ENCODE measurements at regions not wholly inside any gene's neighbourhood (a gene's known extent, or its start where the extent isn't known, plus 50 kb on each side); places are given as distances from the start of the nearest gene placed in this dataset.

DNA sequence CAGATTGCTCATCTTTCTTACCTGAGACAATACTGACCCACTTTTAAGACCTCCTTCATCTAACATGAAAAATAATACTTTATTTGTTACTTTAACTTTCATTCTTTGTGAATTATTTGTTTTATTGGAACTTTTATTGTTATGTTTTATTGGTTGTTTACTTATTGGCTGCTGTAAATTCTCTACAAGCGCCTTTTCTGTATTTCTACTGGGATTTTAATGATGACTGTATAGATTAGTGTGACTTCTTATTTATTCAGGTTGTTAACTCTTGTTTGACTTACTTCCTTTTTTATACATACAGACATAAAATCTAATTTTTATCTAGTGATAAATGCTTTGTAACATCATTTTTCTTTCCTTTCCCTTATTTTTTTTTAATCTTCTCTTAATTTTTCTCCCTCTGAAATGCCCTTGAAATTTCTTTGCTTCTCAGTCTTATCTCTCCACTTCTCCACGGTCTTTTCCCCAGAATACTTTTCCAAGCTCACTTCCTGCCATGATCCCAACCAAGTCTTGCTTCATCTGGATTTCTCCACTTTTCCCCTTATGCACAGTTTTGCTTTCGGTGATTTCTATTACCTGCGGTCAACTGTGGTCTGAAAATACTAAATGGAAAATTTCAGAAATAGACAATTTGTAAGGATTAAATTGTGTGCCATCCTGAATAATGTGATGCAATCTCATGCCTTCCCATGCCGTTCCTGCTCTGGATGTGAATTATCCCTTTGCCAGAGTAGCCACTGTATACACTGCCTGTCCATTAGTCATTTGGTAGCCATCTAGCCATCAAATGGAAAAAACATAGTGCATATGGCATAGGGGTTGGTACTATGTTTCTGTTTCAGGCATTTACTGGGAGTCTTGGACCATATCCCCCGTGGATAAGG lies 265.9 kb downstream of the PRL start:
- Mint-ChIP-seq H3K27me3 (no peaks in the 10 kb centered on the region), H3K27ac (no peak overlapping the region), H3K4me1 (ENCODE audit: low read depth in 2 of 2) (peaks cover 0 to 2% of the 10 kb centered on the region in 2 donors), H3K9me3 (no peaks in the 10 kb centered on the region), H3K4me3 (no peak overlapping the region), H3K36me3 (no peaks in the 10 kb centered on the region)
- DNase-seq (ENCODE audit: low spot score) (no peak), ATAC-seq (no peak)

DNA sequence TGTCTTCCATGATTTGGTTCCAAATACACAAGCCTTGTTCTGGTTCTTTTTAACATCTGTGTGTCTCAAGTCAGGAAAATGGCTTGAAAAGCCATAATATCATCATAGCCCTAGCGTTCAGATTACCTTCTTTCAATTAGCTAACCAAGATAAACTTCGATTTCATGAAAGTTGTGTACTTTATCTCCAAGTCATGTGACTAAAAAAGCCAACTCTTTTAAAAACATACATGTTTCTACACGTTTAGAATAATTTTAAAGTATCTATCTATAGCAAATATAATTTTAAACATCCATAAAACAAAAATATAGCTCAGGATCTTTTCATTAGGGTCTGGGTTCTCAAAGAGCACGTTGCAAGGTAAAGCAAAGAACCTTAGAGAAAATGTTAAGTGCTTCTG lies 261.1 kb downstream of the PRL start:
- Mint-ChIP-seq H3K4me3 (no peak overlapping the region), H3K4me1 (ENCODE audit: low read depth in 2 of 2) (no peaks in the 10 kb centered on the region), H3K27me3 (peaks cover 0 to 2% of the 10 kb centered on the region in 2 donors), H3K27ac (no peak overlapping the region), H3K36me3 (no peaks in the 10 kb centered on the region), H3K9me3 (no peaks in the 10 kb centered on the region)
- no peak for DNase-seq (ENCODE audit: low spot score)
- no peak for ATAC-seq

DNA sequence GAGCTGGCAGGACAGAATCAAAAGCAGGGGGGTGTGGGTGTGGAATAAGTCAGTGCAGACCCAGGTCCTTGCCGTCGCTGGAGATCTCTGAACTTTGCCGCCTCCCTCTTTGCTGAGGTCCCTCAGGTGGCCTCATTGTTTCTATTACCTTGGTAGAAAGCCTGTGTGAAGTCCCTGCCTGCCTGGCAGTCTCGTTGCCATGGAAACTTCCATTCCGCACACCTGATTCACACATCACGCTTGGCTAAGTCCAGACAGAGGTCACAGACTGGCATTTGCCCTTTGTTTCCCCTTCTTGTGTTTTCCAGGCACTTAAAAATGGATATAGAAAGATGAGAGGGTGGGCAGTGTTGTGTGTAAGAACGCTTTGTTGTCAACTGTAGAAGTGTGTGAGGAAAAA lies 260.6 kb downstream of the PRL start:
- DNase-seq (ENCODE audit: low spot score) (no peak), ATAC-seq (no peak)
- Mint-ChIP-seq H3K4me1 (ENCODE audit: low read depth in 2 of 2) (no peaks in the 10 kb centered on the region), H3K9me3 (no peaks in the 10 kb centered on the region), H3K4me3 (no peak overlapping the region), H3K27ac (no peak overlapping the region), H3K27me3 (peaks cover 0 to 2% of the 10 kb centered on the region in 2 donors), H3K36me3 (no peaks in the 10 kb centered on the region)

DNA sequence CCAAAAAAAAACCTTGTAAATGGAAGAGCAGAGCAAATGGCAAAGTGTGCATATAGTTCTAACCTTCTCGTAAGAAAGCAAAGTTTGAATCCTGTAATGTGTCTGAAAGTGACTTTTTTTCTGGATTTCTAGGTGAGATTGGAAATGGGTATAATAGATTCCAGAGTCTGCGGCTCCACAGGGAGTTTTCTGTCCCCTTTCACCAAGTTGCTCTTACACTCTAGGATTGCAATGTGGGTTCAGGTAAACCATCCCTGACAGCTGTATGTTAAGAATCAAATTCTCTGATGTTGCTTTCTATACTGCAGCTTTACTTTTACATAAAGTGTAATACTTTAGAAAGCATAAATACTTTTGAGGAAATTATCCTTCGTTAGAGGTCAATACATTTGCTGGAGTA lies 260.1 kb downstream of the PRL start:
- no peaks in the 10 kb centered on the region for H3K4me1 Mint-ChIP-seq (ENCODE audit: low read depth in 2 of 2)
- H3K36me3 Mint-ChIP-seq, result no peaks in the 10 kb centered on the region
- H3K27me3 Mint-ChIP-seq, result peaks cover 0 to 2% of the 10 kb centered on the region in 2 donors
- H3K9me3 Mint-ChIP-seq, result no peaks in the 10 kb centered on the region
- H3K27ac Mint-ChIP-seq, result no peak overlapping the region
- no peak for DNase-seq (ENCODE audit: low spot score)
- ATAC-seq, result no peak
- H3K4me3 Mint-ChIP-seq, result no peak overlapping the region

DNA sequence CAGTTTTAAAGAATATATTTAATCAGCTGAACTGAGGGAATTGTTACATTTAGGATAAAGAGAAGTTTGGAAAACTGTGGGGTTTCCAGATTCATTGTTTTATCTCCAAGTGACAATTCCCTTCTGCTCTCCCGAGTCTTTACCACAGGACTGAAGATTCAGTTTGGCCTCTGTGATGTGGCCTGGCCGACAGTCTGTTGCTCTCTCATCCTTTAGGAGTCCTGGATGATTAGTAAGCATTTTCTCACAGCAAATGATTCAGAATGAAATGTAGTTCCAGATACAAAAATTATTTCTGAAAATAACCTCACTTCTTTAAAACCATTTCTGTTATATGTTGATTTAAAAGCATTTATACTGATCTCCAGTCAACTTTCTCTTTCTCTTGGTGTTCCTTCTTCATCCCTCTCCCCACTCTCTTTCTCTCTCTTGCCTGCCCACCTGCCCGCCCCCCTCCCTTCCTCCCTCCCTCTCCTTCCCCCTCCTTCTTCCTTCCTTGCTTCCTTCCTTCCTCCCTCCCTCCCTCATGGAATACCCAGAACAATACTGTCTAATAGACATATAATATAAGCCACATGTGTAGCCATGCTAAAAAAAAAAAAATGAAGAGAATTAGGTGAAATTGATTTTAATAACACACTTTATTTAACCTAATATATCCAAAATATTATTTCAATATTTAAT lies 254.9 kb downstream of the PRL start:
- Mint-ChIP-seq H3K4me1 (ENCODE audit: low read depth in 2 of 2) (peaks cover 0 to 4% of the 10 kb centered on the region in 2 donors), H3K27me3 (peaks cover 0 to 2% of the 10 kb centered on the region in 2 donors), H3K27ac (no peak overlapping the region)

DNA sequence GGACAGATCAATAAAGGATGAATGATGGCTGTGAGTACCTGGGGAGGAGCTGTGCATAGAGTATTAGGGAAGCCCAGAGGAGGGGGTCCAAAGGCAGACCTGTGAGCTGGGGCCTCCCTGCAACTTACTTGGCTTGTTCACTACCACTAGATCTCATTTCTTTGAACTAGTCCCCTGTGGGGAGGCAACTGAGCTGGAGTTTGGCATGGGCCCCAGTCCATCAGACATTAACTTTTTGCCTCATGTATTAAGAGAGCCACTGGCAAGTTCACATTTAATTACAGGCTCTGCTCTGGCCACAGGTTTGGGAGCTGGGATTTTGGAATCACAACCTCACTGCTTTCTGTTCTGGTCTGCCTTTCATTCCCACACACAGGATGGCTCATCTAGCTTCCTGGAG lies 254.1 kb downstream of the PRL start:
- H3K4me1 Mint-ChIP-seq (ENCODE audit: low read depth in 2 of 2), result peaks cover 0 to 4% of the 10 kb centered on the region in 2 donors
- H3K9me3 Mint-ChIP-seq, result no peaks in the 10 kb centered on the region
- no peak for ATAC-seq
- no peak overlapping the region for H3K27ac Mint-ChIP-seq
- H3K36me3 Mint-ChIP-seq, result no peaks in the 10 kb centered on the region
- H3K27me3 Mint-ChIP-seq, result peaks cover 0 to 2% of the 10 kb centered on the region in 2 donors
- DNase-seq (ENCODE audit: low spot score), result no peak
- no peak overlapping the region for H3K4me3 Mint-ChIP-seq

More for the DNA sequence above, 254.9 kb downstream of the PRL start:
- ATAC-seq (no peak), DNase-seq (ENCODE audit: low spot score) (no peak)
- Mint-ChIP-seq H3K36me3 (no peaks in the 10 kb centered on the region), H3K4me3 (no peak overlapping the region), H3K9me3 (no peaks in the 10 kb centered on the region)

DNA sequence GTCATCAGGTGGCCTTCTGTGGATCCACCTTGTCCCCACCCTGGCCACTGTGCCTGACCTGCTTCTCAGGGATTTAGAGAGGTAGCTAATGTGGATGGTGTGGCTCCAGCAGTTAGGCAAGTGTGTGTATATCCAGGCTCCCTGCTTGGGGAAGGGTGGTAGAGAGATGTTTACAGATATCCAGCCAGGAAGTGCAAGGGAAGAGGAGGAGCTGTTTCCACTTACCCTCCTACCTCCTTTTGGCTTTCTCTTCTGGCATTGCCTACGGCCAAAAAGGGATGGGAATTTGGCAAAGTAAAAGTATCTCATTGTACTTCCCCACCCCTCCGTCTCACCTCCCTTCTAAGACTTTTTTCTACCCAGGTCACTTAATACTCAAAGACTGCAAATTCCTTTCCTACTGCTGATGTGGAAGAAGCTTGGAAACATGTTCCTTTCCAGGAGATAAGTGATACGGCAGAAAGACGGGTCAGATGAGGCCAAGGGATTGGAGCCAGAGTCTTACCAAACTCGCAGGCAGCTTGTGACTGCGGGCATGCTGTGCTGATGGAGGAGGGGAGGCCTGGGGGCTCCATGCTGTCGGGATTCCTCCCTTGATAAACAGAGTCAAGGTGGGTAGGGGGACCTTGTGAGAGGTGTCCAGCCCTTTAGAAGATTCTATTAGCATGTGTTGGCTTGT lies 253.4 kb downstream of the PRL start:
- no peak overlapping the region for H3K27ac Mint-ChIP-seq
- peaks cover 0 to 4% of the 10 kb centered on the region in 2 donors for H3K4me1 Mint-ChIP-seq (ENCODE audit: low read depth in 2 of 2)
- DNase-seq (ENCODE audit: low spot score), result no peak
- H3K27me3 Mint-ChIP-seq, result peaks cover 0 to 2% of the 10 kb centered on the region in 2 donors
- no peaks in the 10 kb centered on the region for H3K36me3 Mint-ChIP-seq
- no peak overlapping the region for H3K4me3 Mint-ChIP-seq
- peak in 1 of 2 donors; percentile 20 for ATAC-seq
- no peaks in the 10 kb centered on the region for H3K9me3 Mint-ChIP-seq

DNA sequence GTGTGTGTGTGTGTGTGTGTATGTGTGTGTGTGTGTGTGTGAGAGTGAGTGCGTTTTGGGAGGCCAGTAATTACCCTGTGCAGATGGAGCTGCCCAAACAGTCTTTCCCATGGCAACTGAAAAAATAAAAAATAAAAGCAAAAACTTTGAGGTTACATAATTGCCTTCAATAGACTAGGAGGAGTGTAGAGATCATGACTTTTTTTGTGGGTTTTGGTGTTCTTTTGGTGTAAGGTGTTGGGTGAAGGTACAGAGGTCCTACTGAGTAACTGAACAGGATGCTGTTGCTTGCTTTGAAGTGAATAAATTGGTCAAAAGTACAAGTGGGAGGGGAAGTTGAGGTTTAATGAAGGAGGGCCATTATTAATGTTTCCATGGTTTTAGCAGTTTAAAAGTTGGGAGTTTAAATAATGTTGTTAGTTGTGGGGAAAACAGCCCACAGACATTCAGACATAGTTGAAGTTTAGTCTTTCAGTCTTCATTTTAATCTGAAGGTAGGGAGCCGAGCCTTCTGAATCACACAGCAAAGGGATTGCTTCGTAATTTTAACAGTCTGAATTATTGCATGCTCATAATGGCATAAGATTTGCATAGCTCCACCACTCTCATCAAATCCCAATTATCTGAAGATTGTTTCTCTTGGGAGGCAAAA lies 251.4 kb downstream of the PRL start:
- H3K27me3 Mint-ChIP-seq, result no peaks in the 10 kb centered on the region
- H3K4me3 Mint-ChIP-seq, result no peak overlapping the region
- no peak for DNase-seq (ENCODE audit: low spot score)
- H3K36me3 Mint-ChIP-seq, result no peaks in the 10 kb centered on the region
- H3K4me1 Mint-ChIP-seq (ENCODE audit: low read depth in 2 of 2), result peaks cover 0 to 4% of the 10 kb centered on the region in 2 donors
- H3K9me3 Mint-ChIP-seq, result no peaks in the 10 kb centered on the region
- ATAC-seq, result no peak
- no peak overlapping the region for H3K27ac Mint-ChIP-seq

DNA sequence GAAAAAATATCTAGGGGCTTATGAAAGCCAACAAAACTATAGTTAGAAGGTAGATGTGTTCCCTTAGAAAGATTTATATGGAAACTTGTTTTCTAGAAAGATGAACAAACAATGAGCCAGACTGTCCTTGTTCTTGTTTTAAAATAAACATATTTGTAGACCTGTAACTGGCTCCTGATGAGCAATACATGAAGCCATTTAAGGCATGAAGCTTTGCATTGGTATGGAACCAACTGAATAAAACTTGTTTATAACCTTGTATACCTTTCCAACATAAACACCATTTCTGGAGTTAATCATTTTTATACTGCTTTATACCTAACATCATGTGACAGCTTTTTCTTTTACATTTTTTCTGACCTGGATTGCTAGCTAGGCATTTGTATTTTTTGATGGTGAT lies 247.8 kb downstream of the PRL start:
- H3K36me3 Mint-ChIP-seq, result no peaks in the 10 kb centered on the region
- no peak for DNase-seq (ENCODE audit: low spot score)

DNA sequence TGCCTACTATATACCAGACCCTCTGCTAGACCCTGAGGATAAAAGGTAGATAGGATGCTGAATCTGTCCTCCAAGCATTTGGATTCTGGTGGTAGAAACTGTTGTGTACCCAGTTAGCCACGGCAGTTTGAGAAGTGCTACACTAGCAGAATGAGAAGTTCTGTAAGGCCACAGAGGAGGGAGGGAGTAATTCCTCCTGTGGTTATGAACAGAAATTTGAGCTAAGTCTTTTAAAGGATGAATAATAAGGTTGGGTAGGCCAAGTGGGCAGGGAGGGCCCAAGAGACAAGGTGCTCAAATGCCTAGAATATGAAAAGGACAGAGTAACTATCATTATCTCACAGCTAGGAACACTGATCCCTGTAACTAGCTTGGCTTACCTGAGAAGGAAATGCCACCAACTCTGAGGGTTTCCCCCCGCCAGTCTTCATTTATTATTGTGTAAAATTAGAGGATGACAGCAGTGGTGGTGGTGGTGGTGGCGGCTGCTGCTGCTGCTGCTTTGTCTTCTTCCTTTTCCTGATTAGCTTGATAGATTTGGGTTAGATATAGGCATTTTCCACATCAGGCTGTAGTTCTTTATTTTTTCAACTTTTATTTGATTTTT lies 243.3 kb downstream of the PRL start:
- no peak overlapping the region for H3K27ac Mint-ChIP-seq
- H3K9me3 Mint-ChIP-seq, result no peaks in the 10 kb centered on the region
- no peaks in the 10 kb centered on the region for H3K36me3 Mint-ChIP-seq
- H3K27me3 Mint-ChIP-seq, result no peaks in the 10 kb centered on the region
- DNase-seq (ENCODE audit: low spot score), result no peak
- no peak for ATAC-seq
- no peaks in the 10 kb centered on the region for H3K4me1 Mint-ChIP-seq (ENCODE audit: low read depth in 2 of 2)
- no peak overlapping the region for H3K4me3 Mint-ChIP-seq

More for the DNA sequence above, 247.8 kb downstream of the PRL start:
- no peaks in the 10 kb centered on the region for H3K9me3 Mint-ChIP-seq
- no peak overlapping the region for H3K4me3 Mint-ChIP-seq
- H3K4me1 Mint-ChIP-seq (ENCODE audit: low read depth in 2 of 2), result peaks cover 0 to 4% of the 10 kb centered on the region in 2 donors
- H3K27ac Mint-ChIP-seq, result no peak overlapping the region
- no peaks in the 10 kb centered on the region for H3K27me3 Mint-ChIP-seq
- no peak for ATAC-seq

DNA sequence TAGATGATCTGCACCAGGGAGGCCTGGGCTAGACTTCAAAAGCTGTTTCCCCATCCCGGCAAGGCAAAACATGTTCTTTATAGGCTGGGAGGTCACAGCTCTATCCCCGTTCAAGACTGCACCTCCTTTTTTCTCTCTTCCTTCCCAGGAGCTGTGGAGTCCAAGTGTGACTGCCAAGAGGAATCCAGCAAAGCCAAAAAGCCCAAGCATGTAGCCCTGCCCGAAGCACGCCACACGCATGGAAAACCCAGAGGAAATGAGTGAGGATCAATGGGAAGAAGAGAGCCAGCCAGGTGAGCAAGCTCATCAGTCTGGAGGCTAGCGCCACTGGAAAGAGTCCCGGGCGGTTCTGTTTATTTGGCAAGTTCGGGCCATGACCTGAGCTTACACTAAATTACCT lies 240.4 kb downstream of the PRL start:
- peaks cover 6 to 9% of the 10 kb centered on the region in 2 donors for H3K27me3 Mint-ChIP-seq
- H3K4me1 Mint-ChIP-seq (ENCODE audit: low read depth in 2 of 2), result peaks cover 0 to 5% of the 10 kb centered on the region in 2 donors
- no peaks in the 10 kb centered on the region for H3K9me3 Mint-ChIP-seq
- no peak overlapping the region for H3K4me3 Mint-ChIP-seq
- no peak overlapping the region for H3K27ac Mint-ChIP-seq
- DNase-seq (ENCODE audit: low spot score) (no peak), ATAC-seq (no peak)
- peaks cover 5% of the 10 kb centered on the region for H3K36me3 Mint-ChIP-seq

DNA sequence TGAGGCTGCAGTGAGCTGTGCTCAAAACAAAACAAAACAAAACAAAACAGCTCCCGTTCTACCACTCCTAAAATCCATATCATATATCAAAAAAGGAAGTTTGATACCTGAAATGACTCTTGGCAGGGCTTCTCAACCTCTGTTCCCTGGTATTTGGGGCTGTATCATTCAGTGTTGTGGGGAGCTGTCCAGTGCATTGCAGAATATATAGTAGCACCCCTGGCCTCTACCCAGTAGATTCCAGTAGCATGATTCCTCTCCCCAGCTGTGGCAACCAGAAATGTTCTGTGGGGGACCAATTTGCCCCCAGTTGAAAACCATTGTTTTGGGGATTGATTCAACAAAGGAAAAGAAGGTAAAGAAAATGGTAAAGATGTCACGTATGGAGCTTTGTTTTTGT lies 238.9 kb downstream of the PRL start:
- H3K27ac Mint-ChIP-seq, result no peak overlapping the region
- H3K4me1 Mint-ChIP-seq (ENCODE audit: low read depth in 2 of 2), result peaks cover 3 to 9% of the 10 kb centered on the region in 2 donors
- H3K27me3 Mint-ChIP-seq, result peaks cover 6 to 9% of the 10 kb centered on the region in 2 donors
- no peaks in the 10 kb centered on the region for H3K9me3 Mint-ChIP-seq
- no peak for DNase-seq (ENCODE audit: low spot score)
- peaks cover 5% of the 10 kb centered on the region for H3K36me3 Mint-ChIP-seq
- ATAC-seq, result no peak
- no peak overlapping the region for H3K4me3 Mint-ChIP-seq

DNA sequence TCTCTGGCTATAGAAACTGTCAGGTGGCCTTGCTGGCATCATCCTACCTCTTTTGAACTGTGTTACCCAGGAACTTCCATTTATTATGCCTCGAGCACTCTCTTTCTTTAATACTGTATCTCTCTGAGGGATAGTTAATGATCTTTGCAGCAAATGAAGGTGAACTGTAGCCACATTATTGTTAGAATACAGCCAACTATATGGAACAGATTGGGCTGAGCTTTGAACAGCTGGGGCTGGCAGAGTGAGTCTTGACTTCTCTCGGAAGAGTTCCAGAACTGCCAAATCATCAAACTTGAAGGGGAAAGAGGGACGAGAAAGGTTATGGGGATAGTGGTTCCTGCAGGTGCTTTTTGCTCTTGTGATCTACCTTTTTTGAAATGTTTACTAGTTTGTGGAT lies 237.7 kb downstream of the PRL start:
- peaks cover 6 to 9% of the 10 kb centered on the region in 2 donors for H3K27me3 Mint-ChIP-seq
- no peak overlapping the region for H3K4me3 Mint-ChIP-seq
- ATAC-seq, result no peak
- no peak for DNase-seq (ENCODE audit: low spot score)
- peaks cover 5 to 12% of the 10 kb centered on the region in 2 donors for H3K4me1 Mint-ChIP-seq (ENCODE audit: low read depth in 2 of 2)
- peaks cover 5% of the 10 kb centered on the region for H3K36me3 Mint-ChIP-seq
- no peaks in the 10 kb centered on the region for H3K9me3 Mint-ChIP-seq
- no peak overlapping the region for H3K27ac Mint-ChIP-seq

Measured in natural killer cell treated with Interleukin-12 subunit alpha and Interleukin-12 subunit beta and Interleukin-15 and Interleukin-18, amount 100 ng/mL, for 72 hours (primary cell).